HS-5 (cell line): ENCODE measurements at regions not wholly inside any gene's neighbourhood (a gene's known extent, or its start where the extent isn't known, plus 50 kb on each side); places are given as distances from the start of the nearest gene placed in this dataset.
"Not testable (repeated sequence)": the region's sequence is repeated elsewhere in the genome, so short reads cannot be mapped to it uniquely, and the experiment has no call there.

Experiments
- DNase-seq: peaks from one replicate; pipeline ENCODE4 v3.0.0-alpha.2; 2012; ENCODE audit warnings: low read depth

- DNase-seq = no peak
Observed at GRCh38 chr4:57324673-57325307, 214.6 kb upstream of the IGFBP7 start.

GRCh38 chr4:57320849-57321248 lies 210.7 kb upstream of the IGFBP7 start:
- DNase-seq = no peak

- no peak for DNase-seq
Observed at GRCh38 chr4:57320217-57320616, 210.0 kb upstream of the IGFBP7 start.

GRCh38 chr4:57318703-57319102 lies 208.5 kb upstream of the IGFBP7 start:
- no peak for DNase-seq

- no peak for DNase-seq
Observed at GRCh38 chr4:57314636-57315035, 204.5 kb upstream of the IGFBP7 start.

- DNase-seq = no peak
Observed at GRCh38 chr4:57312296-57312695, 202.1 kb upstream of the IGFBP7 start.

GRCh38 chr4:57309658-57310057 lies 199.5 kb upstream of the IGFBP7 start:
- no peak for DNase-seq

- DNase-seq = no peak
Observed at GRCh38 chr4:57308301-57308700, 198.1 kb upstream of the IGFBP7 start.

GRCh38 chr4:57305836-57306235 lies 195.7 kb upstream of the IGFBP7 start:
- no peak for DNase-seq

- no peak for DNase-seq
Observed at GRCh38 chr4:57303012-57303751, 193.0 kb upstream of the IGFBP7 start.

GRCh38 chr4:57300300-57300699 lies 190.1 kb upstream of the IGFBP7 start:
- DNase-seq = not testable (repeated sequence)

- peak; percentile 14 for DNase-seq
Observed at GRCh38 chr4:57291911-57292310, 181.7 kb upstream of the IGFBP7 start.

GRCh38 chr4:57287687-57288604 lies 177.8 kb upstream of the IGFBP7 start:
- DNase-seq = no peak

GRCh38 chr4:57282933-57283310 lies 172.7 kb upstream of the IGFBP7 start:
- DNase-seq = no peak

- no peak for DNase-seq
Observed at GRCh38 chr4:57280481-57280880, 170.3 kb upstream of the IGFBP7 start.

GRCh38 chr4:57278780-57279179 lies 168.6 kb upstream of the IGFBP7 start:
- no peak for DNase-seq

GRCh38 chr4:57274082-57274481 lies 163.9 kb upstream of the IGFBP7 start:
- DNase-seq = no peak

- no peak for DNase-seq
Observed at GRCh38 chr4:57270346-57270745, 160.2 kb upstream of the IGFBP7 start.

GRCh38 chr4:57265831-57266582 lies 155.8 kb upstream of the IGFBP7 start:
- no peak for DNase-seq

- no peak for DNase-seq
Observed at GRCh38 chr4:57254754-57255153, 144.6 kb upstream of the IGFBP7 start.

- DNase-seq = peak; percentile 10
Observed at GRCh38 chr4:57249083-57249482, 138.9 kb upstream of the IGFBP7 start.

- no peak for DNase-seq
Observed at GRCh38 chr4:57243076-57243475, 132.9 kb upstream of the IGFBP7 start.
